Type B pancreatic cell (in vitro differentiated cells): ENCODE measurements at regions not wholly inside any gene's neighbourhood (a gene's known extent, or its start where the extent isn't known, plus 50 kb on each side); places are given as distances from the start of the nearest gene placed in this dataset.
A peak's percentile ranks its signal among the peaks of the same experiment; 100 is the strongest.

Experiments used
- DNase-seq: peaks from one replicate; pipeline ENCODE4 v3.0.0; 2021; ENCODE audit warnings: mixed read lengths; ENCODE audit not compliant: unreplicated experiment; ENCODE audit errors: extremely low spot score
- H3K27ac Mint-ChIP-seq: 2 replicates; pipeline ENCODE4 v1.8.0; 2021; ENCODE audit warnings: mild to moderate bottlenecking, mixed read lengths
- H3K27me3 Mint-ChIP-seq: 2 replicates; pipeline ENCODE4 v1.8.0; 2021; ENCODE audit warnings: mixed read lengths
- H3K36me3 Mint-ChIP-seq: 2 replicates; pipeline ENCODE4 v1.8.0; 2021; ENCODE audit warnings: mixed read lengths
- H3K4me1 Mint-ChIP-seq: one replicate; pipeline ENCODE4 v1.8.0; 2021; ENCODE audit warnings: mixed read lengths; ENCODE audit not compliant: unreplicated experiment
- H3K4me3 Mint-ChIP-seq: 2 replicates; pipeline ENCODE4 v1.8.0; 2021; ENCODE audit warnings: mild to moderate bottlenecking, mixed read lengths
- H3K9me3 Mint-ChIP-seq: 2 replicates; pipeline ENCODE4 v1.8.0; 2021; ENCODE audit warnings: mixed read lengths
- TF ChIP-seq, protein P1 (sequence below): fragments of 200-600 bp; sonication (generic); conservative IDR thresholded peaks from 2 replicates; pipeline ENCODE4 v1.5.0; 2021; ENCODE audit warnings: antibody characterized with exemption, mild to moderate bottlenecking

DNA sequence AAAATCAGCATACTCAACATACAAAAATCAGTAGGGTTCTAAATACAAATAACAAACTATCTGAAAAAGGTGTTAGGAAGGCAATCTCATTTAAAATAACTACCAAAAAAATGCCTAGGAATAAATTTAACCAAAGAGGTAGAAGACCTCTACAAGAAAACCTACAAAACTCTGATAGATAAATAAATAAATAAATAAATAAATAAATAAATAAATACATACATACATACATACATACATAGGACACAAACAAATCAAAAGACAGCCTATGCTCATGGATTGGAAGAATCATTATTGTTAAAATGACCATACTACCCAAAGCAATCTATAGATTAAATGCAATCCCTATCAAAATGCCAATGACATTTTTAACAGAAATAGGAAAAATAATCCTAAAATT, 194.7 kb downstream of the BARHL2 start:
- Mint-ChIP-seq H3K4me1 (no peaks in the 10 kb centered on the region), H3K4me3 (no peak overlapping the region), H3K9me3 (no peaks in the 10 kb centered on the region), H3K27ac (no peak overlapping the region), H3K27me3 (peaks cover 7% of the 10 kb centered on the region), H3K36me3 (no peaks in the 10 kb centered on the region)
- DNase-seq = no peak
- TF ChIP-seq, protein P1, sequence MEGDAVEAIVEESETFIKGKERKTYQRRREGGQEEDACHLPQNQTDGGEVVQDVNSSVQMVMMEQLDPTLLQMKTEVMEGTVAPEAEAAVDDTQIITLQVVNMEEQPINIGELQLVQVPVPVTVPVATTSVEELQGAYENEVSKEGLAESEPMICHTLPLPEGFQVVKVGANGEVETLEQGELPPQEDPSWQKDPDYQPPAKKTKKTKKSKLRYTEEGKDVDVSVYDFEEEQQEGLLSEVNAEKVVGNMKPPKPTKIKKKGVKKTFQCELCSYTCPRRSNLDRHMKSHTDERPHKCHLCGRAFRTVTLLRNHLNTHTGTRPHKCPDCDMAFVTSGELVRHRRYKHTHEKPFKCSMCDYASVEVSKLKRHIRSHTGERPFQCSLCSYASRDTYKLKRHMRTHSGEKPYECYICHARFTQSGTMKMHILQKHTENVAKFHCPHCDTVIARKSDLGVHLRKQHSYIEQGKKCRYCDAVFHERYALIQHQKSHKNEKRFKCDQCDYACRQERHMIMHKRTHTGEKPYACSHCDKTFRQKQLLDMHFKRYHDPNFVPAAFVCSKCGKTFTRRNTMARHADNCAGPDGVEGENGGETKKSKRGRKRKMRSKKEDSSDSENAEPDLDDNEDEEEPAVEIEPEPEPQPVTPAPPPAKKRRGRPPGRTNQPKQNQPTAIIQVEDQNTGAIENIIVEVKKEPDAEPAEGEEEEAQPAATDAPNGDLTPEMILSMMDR = no peak

DNA sequence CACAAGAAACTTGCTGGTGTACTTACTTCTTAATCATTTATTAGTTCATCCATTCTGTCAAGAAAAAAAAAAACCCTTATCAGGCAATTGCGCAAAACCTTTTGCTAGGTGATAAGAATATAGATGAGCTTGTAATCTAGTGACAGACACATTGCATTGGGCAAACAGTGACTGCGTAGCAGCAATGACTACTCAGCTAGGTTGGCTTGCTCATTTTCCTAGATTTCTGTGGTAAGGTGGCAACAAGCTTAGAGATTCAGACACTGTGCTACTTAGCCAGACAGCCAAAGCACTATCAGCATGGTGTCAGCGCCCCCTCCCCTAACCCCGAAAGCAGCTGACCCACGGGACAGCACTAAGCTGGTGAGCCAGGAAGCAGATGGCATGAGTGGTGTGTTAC, 203.1 kb downstream of the BARHL2 start:
- TF ChIP-seq, protein P1 = no peak
- Mint-ChIP-seq H3K4me1 (no peaks in the 10 kb centered on the region), H3K27ac (peak overlapping the region; percentile 5)

DNA sequence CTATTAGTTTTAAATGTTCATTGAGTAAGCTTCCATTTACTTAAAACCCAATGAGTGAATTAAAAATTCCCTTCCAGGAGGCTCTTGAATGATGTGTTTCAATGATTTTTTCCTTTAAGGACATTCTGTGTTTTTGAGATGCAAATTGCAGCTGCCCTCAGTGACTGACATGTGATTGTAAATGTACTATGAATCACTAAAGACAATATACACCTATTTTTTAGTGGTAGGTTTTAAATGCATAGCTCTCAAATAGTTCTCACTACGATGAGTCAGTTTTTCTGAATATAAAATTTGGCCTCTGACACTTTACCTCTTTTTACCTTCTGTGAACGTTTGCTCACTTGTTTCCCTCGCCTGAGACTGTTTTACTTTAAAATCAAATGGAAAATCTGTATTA, 204.7 kb downstream of the BARHL2 start:
- TF ChIP-seq, protein P1 = no peak
- Mint-ChIP-seq H3K27ac (no peak overlapping the region), H3K4me3 (no peak overlapping the region), H3K9me3 (no peaks in the 10 kb centered on the region), H3K36me3 (no peaks in the 10 kb centered on the region), H3K4me1 (no peaks in the 10 kb centered on the region), H3K27me3 (no peaks in the 10 kb centered on the region)
- no peak for DNase-seq

More for the DNA sequence above, 203.1 kb downstream of the BARHL2 start:
- Mint-ChIP-seq H3K27me3 (peaks cover 5% of the 10 kb centered on the region), H3K4me3 (no peak overlapping the region), H3K9me3 (no peaks in the 10 kb centered on the region), H3K36me3 (no peaks in the 10 kb centered on the region)
- DNase-seq = no peak

DNA sequence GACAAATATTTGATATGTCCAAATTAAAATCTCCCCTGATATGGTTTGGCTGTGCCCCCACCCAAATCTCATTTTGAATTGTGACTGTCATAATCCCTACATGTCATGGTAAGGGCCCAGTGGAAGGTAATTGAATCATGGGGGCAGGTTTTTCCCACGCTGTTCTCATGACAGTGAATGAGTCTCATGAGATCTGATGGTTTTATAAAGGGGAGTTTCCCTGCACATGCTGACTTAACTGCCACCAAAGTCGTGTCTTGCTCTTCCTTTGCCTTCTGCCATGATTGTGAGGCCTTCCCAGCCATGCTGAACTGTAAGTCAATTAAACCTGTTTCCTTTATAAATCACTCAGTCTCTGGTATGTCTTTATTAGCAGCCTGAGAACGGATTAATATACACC, 207.0 kb downstream of the BARHL2 start:
- no peaks in the 10 kb centered on the region for H3K27me3 Mint-ChIP-seq
- no peaks in the 10 kb centered on the region for H3K36me3 Mint-ChIP-seq
- no peak for DNase-seq
- no peak overlapping the region for H3K27ac Mint-ChIP-seq
- H3K4me3 Mint-ChIP-seq = no peak overlapping the region
- H3K4me1 Mint-ChIP-seq = no peaks in the 10 kb centered on the region
- TF ChIP-seq, protein P1 = no peak
- H3K9me3 Mint-ChIP-seq = no peaks in the 10 kb centered on the region

DNA sequence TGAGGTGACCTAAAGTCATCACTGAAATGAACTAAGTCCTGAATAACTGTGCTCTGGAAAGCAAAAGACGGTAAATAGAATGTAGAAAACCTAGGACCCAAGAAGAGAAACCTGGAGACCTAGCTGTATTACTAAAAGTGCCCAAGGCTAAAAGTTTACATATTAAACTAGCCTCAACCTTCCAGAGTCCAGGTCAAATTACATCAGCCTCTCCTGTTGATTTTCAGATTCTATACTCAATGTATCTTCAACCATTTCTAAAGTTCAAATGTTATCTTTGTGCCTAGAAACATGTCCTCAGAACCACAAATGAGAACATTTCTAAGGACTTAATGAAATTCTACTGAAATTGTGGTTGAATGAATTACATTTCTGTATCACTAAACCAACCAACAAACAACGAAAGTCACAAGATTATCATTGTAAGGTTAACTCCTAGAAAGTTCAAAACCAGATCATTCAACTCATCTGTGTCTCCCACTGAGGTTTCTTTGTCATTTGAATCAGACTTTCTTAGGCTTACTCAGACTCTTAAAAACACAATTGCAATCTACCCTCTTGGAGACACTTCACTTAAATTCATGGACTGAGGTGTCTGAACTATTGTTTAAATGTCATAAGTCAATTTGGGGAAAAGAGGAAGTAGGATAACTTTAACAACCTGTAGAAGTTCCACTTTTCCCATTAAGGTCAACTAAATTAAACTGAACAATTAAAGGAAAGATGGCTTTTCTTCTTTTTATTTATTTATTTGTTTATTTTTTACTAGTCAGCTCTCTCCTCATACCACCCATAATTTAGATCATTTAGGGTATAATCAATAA, 207.7 kb downstream of the BARHL2 start:
- Mint-ChIP-seq H3K4me1 (no peaks in the 10 kb centered on the region), H3K36me3 (no peaks in the 10 kb centered on the region), H3K4me3 (no peak overlapping the region), H3K27ac (no peak overlapping the region), H3K9me3 (no peaks in the 10 kb centered on the region), H3K27me3 (no peaks in the 10 kb centered on the region)
- DNase-seq = no peak
- TF ChIP-seq, protein P1 = no peak
